HUES6 (cell line): ENCODE measurements at regions not wholly inside any gene's neighbourhood (a gene's known extent, or its start where the extent isn't known, plus 50 kb on each side); places are given as distances from the start of the nearest gene placed in this dataset.

Experiments
- H3K27ac ChIP-seq: 2 replicates; pipeline ENCODE4 v1.7.0; 2013; ENCODE audit warnings: low read depth, mild to moderate bottlenecking, low read length, inconsistent platforms
- H3K27me3 ChIP-seq: 2 replicates; pipeline ENCODE4 v1.6.1; 2013; ENCODE audit warnings: low read length; ENCODE audit not compliant: control insufficient read depth, insufficient read depth
- H3K36me3 ChIP-seq: 2 replicates; pipeline ENCODE4 v1.6.1; 2013; ENCODE audit warnings: low read length; ENCODE audit not compliant: control insufficient read depth, insufficient read depth
- H3K4me1 ChIP-seq: 2 replicates; pipeline ENCODE4 v1.6.1; 2013; ENCODE audit warnings: low read length; ENCODE audit not compliant: control insufficient read depth, insufficient read depth
- H3K4me3 ChIP-seq: 2 replicates; pipeline ENCODE4 v1.5.1; 2013; ENCODE audit warnings: low read depth, low read length
- H3K9ac ChIP-seq: one replicate; pipeline ENCODE4 v1.6.1; 2013; ENCODE audit warnings: mild to moderate bottlenecking, low read length
- H3K9me3 ChIP-seq: 2 replicates; pipeline ENCODE4 v1.6.1; 2013; ENCODE audit warnings: low read depth, low read length; ENCODE audit not compliant: control insufficient read depth, insufficient read depth

- no peaks in the 10 kb centered on the region for H3K27me3 ChIP-seq
- H3K9me3 ChIP-seq: no peaks in the 10 kb centered on the region
- no peaks in the 10 kb centered on the region for H3K36me3 ChIP-seq
- H3K4me1 ChIP-seq: no peaks in the 10 kb centered on the region
- H3K27ac ChIP-seq: no peak overlapping the region
- H3K9ac ChIP-seq: no peak overlapping the region
- no peak overlapping the region for H3K4me3 ChIP-seq
Measured at GRCh38 chr7:46559194-46559832, 638.2 kb upstream of the IGFBP3 start.

- H3K27me3 ChIP-seq: no peaks in the 10 kb centered on the region
- no peak overlapping the region for H3K4me3 ChIP-seq
- no peak overlapping the region for H3K9ac ChIP-seq
- H3K27ac ChIP-seq: no peak overlapping the region
- H3K9me3 ChIP-seq: no peaks in the 10 kb centered on the region
- H3K4me1 ChIP-seq: no peaks in the 10 kb centered on the region
- H3K36me3 ChIP-seq: no peaks in the 10 kb centered on the region
Measured at GRCh38 chr7:46558482-46559193, 637.6 kb upstream of the IGFBP3 start.

- Histone ChIP-seq H3K9ac (no peak overlapping the region), H3K4me1 (no peaks in the 10 kb centered on the region), H3K9me3 (no peaks in the 10 kb centered on the region), H3K27me3 (no peaks in the 10 kb centered on the region), H3K4me3 (no peak overlapping the region), H3K36me3 (no peaks in the 10 kb centered on the region), H3K27ac (no peak overlapping the region)
Measured at GRCh38 chr7:46557781-46558180, 636.7 kb upstream of the IGFBP3 start.

GRCh38 chr7:46557295-46557711 is 636.2 kb upstream of the IGFBP3 start:
- no peaks in the 10 kb centered on the region for H3K36me3 ChIP-seq
- H3K27me3 ChIP-seq: no peaks in the 10 kb centered on the region
- no peak overlapping the region for H3K4me3 ChIP-seq
- H3K4me1 ChIP-seq: no peaks in the 10 kb centered on the region
- H3K9me3 ChIP-seq: no peaks in the 10 kb centered on the region
- H3K27ac ChIP-seq: no peak overlapping the region
- H3K9ac ChIP-seq: no peak overlapping the region

- Histone ChIP-seq H3K9ac (no peak overlapping the region), H3K4me3 (no peak overlapping the region), H3K36me3 (no peaks in the 10 kb centered on the region), H3K9me3 (no peaks in the 10 kb centered on the region), H3K27me3 (no peaks in the 10 kb centered on the region), H3K27ac (no peak overlapping the region), H3K4me1 (no peaks in the 10 kb centered on the region)
Measured at GRCh38 chr7:46554688-46555422, 633.8 kb upstream of the IGFBP3 start.

GRCh38 chr7:46551603-46552002 is 630.5 kb upstream of the IGFBP3 start:
- H3K27ac ChIP-seq: no peak overlapping the region
- no peaks in the 10 kb centered on the region for H3K4me1 ChIP-seq
- no peaks in the 10 kb centered on the region for H3K9me3 ChIP-seq
- H3K27me3 ChIP-seq: no peaks in the 10 kb centered on the region
- no peak overlapping the region for H3K4me3 ChIP-seq
- no peak overlapping the region for H3K9ac ChIP-seq
- H3K36me3 ChIP-seq: no peaks in the 10 kb centered on the region

- no peak overlapping the region for H3K27ac ChIP-seq
- H3K4me1 ChIP-seq: 0 out of 2 replicates have a peak, but pooled peaks cover under 1% of the 10 kb centered on the region
- no peak overlapping the region for H3K9ac ChIP-seq
- H3K36me3 ChIP-seq: no peaks in the 10 kb centered on the region
- no peak overlapping the region for H3K4me3 ChIP-seq
- H3K27me3 ChIP-seq: no peaks in the 10 kb centered on the region
- no peaks in the 10 kb centered on the region for H3K9me3 ChIP-seq
Measured at GRCh38 chr7:46550864-46551263, 629.8 kb upstream of the IGFBP3 start.

- no peak overlapping the region for H3K4me3 ChIP-seq
- H3K36me3 ChIP-seq: no peaks in the 10 kb centered on the region
- H3K9ac ChIP-seq: no peak overlapping the region
- H3K4me1 ChIP-seq: peaks cover 4% of the 10 kb centered on the region; the same call in 1 of the 2 replicates
- H3K9me3 ChIP-seq: no peaks in the 10 kb centered on the region
- H3K27ac ChIP-seq: no peak overlapping the region
- no peaks in the 10 kb centered on the region for H3K27me3 ChIP-seq
Measured at GRCh38 chr7:46549892-46550639, 629.0 kb upstream of the IGFBP3 start.

- Histone ChIP-seq H3K4me3 (no peak overlapping the region), H3K9me3 (no peaks in the 10 kb centered on the region), H3K27me3 (no peaks in the 10 kb centered on the region), H3K27ac (no peak overlapping the region), H3K9ac (no peak overlapping the region), H3K36me3 (no peaks in the 10 kb centered on the region), H3K4me1 (peaks cover 6% of the 10 kb centered on the region; the same call in 1 of the 2 replicates)
Measured at GRCh38 chr7:46549347-46549746, 628.3 kb upstream of the IGFBP3 start.

GRCh38 chr7:46547044-46547443 is 626.0 kb upstream of the IGFBP3 start:
- H3K9me3 ChIP-seq: no peaks in the 10 kb centered on the region
- peaks cover 19% of the 10 kb centered on the region for H3K4me1 ChIP-seq
- no peak overlapping the region for H3K27ac ChIP-seq
- no peak overlapping the region for H3K4me3 ChIP-seq
- no peaks in the 10 kb centered on the region for H3K36me3 ChIP-seq
- no peak overlapping the region for H3K9ac ChIP-seq
- H3K27me3 ChIP-seq: no peaks in the 10 kb centered on the region
